Daoy (cell line): ENCODE measurements at regions not wholly inside any gene's neighbourhood (a gene's known extent, or its start where the extent isn't known, plus 50 kb on each side); places are given as distances from the start of the nearest gene placed in this dataset.

Source experiments
- DNase-seq: peaks from one replicate; pipeline ENCODE4 v3.0.0-alpha.2; 2015; ENCODE audit warnings: low read depth

DNA sequence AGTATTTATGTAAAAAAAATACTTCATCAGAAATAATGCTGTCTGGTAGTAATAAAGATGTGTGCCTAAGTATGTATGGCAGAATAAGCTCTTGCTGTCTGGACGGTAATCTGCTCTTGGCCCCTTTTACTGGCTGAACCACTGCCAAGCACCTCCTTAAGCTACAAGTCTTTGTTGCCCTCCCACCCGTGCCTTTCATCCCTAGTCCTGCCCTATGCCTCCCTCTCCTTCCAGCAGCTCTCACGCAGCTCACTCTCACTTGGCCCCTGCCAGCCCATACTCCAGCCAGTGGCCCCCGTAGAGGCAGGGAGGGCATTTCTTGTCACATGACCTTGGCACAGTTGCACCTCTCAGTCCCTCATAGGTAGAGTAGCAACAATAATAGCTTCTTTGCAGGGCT is 54.5 kb upstream of the NPAS2 start:
- DNase-seq, result no peak

DNA sequence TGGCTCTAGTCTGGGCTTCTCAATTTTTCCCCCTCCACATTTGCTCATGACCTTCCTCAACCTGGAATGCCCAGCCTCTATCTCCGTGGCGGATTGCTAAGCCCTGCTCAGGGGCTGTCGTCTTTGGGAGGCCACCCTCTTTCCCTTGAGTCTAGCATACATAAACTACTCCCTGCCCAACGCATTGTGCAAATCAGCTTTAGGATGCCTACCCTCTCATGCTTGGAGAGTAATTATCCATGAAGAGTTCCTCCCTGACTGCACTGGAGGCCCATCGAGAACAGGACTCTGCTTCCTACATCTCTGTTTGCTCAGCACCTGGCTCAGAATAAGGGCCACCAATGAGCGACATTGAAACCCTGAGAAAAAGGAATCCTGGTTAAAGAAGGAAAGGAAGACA is 53.7 kb upstream of the NPAS2 start:
- DNase-seq, result no peak

DNA sequence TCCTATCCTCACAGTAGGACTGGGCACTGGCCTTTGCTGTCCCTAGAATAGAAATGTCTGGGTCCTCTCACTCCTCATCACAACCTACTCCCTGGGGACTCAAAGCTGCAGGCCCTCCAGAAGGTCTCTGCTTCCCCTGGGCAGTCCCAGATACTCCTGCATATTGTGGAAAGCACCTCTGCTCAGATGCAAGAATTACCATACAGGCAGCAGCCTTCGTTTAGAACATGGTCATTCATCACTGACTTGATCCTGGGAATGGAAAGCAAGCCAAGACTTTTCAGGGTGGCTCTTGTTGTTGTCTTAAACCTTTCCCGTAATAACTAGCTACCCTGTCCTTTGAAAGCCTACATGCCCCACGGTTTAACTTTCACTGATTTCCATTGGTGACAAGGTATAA is 53.1 kb upstream of the NPAS2 start:
- no peak for DNase-seq

DNA sequence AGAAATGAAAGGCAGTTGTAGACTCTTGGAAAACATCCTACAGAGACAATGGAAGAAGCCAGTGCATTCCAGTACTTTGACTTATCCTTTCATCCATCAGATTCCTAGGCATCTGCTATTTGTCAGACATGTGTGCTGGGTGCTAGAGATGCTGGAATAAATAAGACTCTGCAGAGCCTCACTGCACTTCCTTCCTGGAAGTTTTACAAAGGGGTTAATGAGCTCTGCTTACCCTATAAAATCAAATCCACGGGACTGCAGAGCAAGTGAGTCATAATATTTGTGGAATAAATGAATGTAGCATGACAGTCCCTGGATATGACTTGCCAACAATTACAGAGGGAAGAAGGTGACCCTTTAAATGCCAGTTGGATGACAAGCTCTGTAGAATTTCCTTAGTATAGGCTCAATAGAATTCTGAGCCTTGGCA is 52.7 kb upstream of the NPAS2 start:
- peak; percentile 60 for DNase-seq

DNA sequence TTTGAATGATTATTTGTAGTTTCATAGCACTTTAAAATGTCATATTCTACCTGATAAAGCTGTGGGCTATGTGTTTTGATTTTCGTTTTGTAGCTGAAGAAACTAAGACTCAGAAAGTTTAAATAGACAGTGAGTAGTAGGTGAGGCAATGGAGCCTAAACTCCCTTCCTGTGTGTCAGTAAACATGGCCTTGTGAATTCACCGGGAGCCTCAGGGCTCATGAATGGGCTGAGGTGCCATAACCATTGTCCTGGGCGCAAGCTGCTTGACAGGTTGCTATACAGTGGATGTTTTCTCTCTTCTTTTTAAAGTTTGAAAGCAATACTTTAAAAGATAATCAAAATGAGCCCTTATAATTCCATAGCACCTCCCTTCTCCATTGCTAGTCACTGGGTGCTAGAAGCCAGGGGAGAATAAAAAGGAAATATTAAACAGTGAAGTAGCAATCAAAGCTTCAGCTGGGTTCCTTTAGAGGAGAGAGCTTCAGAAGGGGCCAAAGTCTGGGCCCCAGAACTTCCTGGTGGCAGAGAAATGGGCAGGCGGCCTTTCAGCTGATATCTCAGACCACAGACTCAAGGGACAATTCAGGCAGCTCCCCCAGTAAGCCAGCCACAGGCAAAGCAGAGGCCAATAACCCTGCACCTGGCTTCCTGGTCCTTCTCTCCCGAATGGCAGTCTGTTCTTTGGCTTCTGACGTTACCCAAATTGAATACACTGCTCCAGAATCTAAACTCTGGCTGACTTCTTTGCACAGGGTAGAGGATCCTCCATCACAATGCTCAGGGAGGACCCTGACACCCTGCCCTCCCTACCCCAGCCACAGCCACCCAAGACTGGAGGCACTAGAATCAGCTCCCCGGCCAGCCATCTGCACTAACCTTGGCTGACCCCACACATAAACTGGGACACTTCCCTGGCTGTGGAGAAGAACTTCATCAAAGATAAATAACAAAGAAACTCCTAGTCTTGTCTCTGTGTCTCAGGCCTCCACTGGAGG is 51.8 kb upstream of the NPAS2 start:
- peak; percentile 29 for DNase-seq
